HEK293 (cell line): ENCODE measurements at regions not wholly inside any gene's neighbourhood (a gene's known extent, or its start where the extent isn't known, plus 50 kb on each side); places are given as distances from the start of the nearest gene placed in this dataset.

Experiments
- ATF2 ChIP-seq: fragments of 450-650 bp; formaldehyde crosslinking; IDR thresholded peaks from 2 replicates; pipeline ENCODE4 v1.5.1; 2016; ENCODE audit warnings: missing biosample characterization, missing genetic modification characterization, low read depth
- CTCF ChIP-seq: fragments of 450-650 bp; formaldehyde crosslinking; IDR thresholded peaks from 2 replicates; pipeline ENCODE4 v1.5.1; 2016; ENCODE audit warnings: missing biosample characterization, missing genetic modification characterization
- ELK4 ChIP-seq: IDR thresholded peaks from 2 replicates; pipeline ENCODE4 v1.6.1; 2011; ENCODE audit warnings: mild to moderate bottlenecking, low read depth, low read length, borderline replicate concordance
- HOXA7 ChIP-seq: sonication (generic); formaldehyde crosslinking; IDR thresholded peaks from 2 replicates; pipeline ENCODE4 v1.8.1; 2022; ENCODE audit warnings: missing genetic modification reagents, borderline replicate concordance
- PRDM10 ChIP-seq: fragments of 450-650 bp; formaldehyde crosslinking; IDR thresholded peaks from 2 replicates; pipeline ENCODE4 v1.5.1; 2016; ENCODE audit warnings: missing biosample characterization, missing genetic modification characterization
- ZNF16 ChIP-seq: fragments of 450-650 bp; formaldehyde crosslinking; IDR thresholded peaks from 2 replicates; pipeline ENCODE4 v1.5.1; 2016; ENCODE audit warnings: low read depth, missing biosample characterization, missing genetic modification characterization
- ZNF184 ChIP-seq: fragments of 450-650 bp; IDR thresholded peaks from 2 replicates; pipeline ENCODE4 v1.5.1; 2018; ENCODE audit warnings: missing biosample characterization, mild to moderate bottlenecking, missing genetic modification characterization
- ZNF600 ChIP-seq: fragments of 450-650 bp; formaldehyde crosslinking; IDR thresholded peaks from 2 replicates; pipeline ENCODE4 v1.5.1; 2016; ENCODE audit warnings: missing biosample characterization, missing genetic modification characterization
- ZNF623 ChIP-seq: fragments of 450-650 bp; formaldehyde crosslinking; IDR thresholded peaks from 2 replicates; pipeline ENCODE4 v1.5.1; 2016; ENCODE audit warnings: missing biosample characterization, missing genetic modification characterization
- TF ChIP-seq, protein P1 (sequence below): fragments of 450-650 bp; formaldehyde crosslinking; IDR thresholded peaks from 2 replicates; pipeline ENCODE4 v1.5.1; 2016; ENCODE audit warnings: missing biosample characterization, missing genetic modification characterization, borderline replicate concordance

GRCh38 chr3:154684440-154684839 lies 254.4 kb upstream of the GPR149 start:
- TF ChIP-seq CTCF (tag by site-specific recombination) (no peak), ATF2 (tag by site-specific recombination) (no peak), ZNF16 (tag by site-specific recombination) (no peak), HOXA7 (CRISPR knock-in tag) (no peak), ELK4 (no peak), ZNF600 (tag by site-specific recombination) (no peak), ZNF623 (tag by site-specific recombination) (no peak), ZNF184 (no peak), PRDM10 (tag by site-specific recombination) (no peak)
- TF ChIP-seq, protein P1, sequence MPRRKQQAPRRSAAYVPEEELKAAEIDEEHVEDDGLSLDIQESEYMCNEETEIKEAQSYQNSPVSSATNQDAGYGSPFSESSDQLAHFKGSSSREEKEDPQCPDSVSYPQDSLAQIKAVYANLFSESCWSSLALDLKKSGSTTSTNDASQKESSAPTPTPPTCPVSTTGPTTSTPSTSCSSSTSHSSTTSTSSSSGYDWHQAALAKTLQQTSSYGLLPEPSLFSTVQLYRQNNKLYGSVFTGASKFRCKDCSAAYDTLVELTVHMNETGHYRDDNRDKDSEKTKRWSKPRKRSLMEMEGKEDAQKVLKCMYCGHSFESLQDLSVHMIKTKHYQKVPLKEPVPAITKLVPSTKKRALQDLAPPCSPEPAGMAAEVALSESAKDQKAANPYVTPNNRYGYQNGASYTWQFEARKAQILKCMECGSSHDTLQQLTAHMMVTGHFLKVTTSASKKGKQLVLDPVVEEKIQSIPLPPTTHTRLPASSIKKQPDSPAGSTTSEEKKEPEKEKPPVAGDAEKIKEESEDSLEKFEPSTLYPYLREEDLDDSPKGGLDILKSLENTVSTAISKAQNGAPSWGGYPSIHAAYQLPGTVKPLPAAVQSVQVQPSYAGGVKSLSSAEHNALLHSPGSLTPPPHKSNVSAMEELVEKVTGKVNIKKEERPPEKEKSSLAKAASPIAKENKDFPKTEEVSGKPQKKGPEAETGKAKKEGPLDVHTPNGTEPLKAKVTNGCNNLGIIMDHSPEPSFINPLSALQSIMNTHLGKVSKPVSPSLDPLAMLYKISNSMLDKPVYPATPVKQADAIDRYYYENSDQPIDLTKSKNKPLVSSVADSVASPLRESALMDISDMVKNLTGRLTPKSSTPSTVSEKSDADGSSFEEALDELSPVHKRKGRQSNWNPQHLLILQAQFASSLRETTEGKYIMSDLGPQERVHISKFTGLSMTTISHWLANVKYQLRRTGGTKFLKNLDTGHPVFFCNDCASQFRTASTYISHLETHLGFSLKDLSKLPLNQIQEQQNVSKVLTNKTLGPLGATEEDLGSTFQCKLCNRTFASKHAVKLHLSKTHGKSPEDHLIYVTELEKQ (tag by site-specific recombination), result no peak
